ENCODE measurements at regions not wholly inside any gene's neighbourhood (a gene's known extent, or its start where the extent isn't known, plus 50 kb on each side); places are given as distances from the start of the nearest gene placed in this dataset.

GRCh38 chr9:107645464-107645833 lies 155.9 kb upstream of the KLF4 start:
- TF ChIP-seq CREB1 (CRISPR knock-in tag; IDR thresholded peaks at IDR 0.05; ENCODE audit: low read depth) (no peak), EZH2 (IDR thresholded peaks at IDR 0.05; ENCODE audit: low read depth, unreplicated experiment) (no peak), NANOG (IDR thresholded peaks at IDR 0.05; ENCODE audit: borderline replicate concordance) (no peak), JUNB (IDR thresholded peaks at IDR 0.05; ENCODE audit: unreplicated experiment) (no peak), ZNF462 (CRISPR knock-in tag; IDR thresholded peaks at IDR 0.05) (no peak), CTCF (conservative IDR thresholded peaks at IDR 0.05; ENCODE audit: low read depth in 2 of 2) (no peak), REST (IDR thresholded peaks at IDR 0.05; ENCODE audit: unreplicated experiment) (no peak), EZH2phosphoT487 (IDR thresholded peaks at IDR 0.05; ENCODE audit: unreplicated experiment) (no peak), ZNF331 (CRISPR knock-in tag; IDR thresholded peaks at IDR 0.05; ENCODE audit: low read depth) (no peak), ETS1 (IDR thresholded peaks at IDR 0.05) (no peak), POLR2AphosphoS5 (IDR thresholded peaks at IDR 0.05; ENCODE audit: low read depth) (no peak), ZNF114 (CRISPR knock-in tag; IDR thresholded peaks at IDR 0.05) (no peak), STAT1 (IDR thresholded peaks at IDR 0.05; ENCODE audit: unreplicated experiment) (no peak)
- H2AFZ ChIP-seq: no peak overlapping the region
- no peaks in the 10 kb centered on the region for H3K36me3 ChIP-seq (ENCODE audit: insufficient read depth)
- H3F3A ChIP-seq (replicated peaks; ENCODE audit: low read depth): no peaks in the 10 kb centered on the region
- H3K4me1 ChIP-seq (ENCODE audit: insufficient read depth): no peaks in the 10 kb centered on the region
- peaks cover 2% of the 10 kb centered on the region; the same call in 1 of the 2 replicates for H3K9me2 ChIP-seq (ENCODE audit: insufficient read depth)
- ATAC-seq: no peak
- no peaks in the 10 kb centered on the region for H4K20me1 ChIP-seq (replicated peaks; ENCODE audit: insufficient read depth)
- H3K27ac Mint-ChIP-seq: no peak overlapping the region
- no peaks in the 10 kb centered on the region for H3K27me3 ChIP-seq (ENCODE audit: insufficient read depth)
- H3K4me3 Mint-ChIP-seq: no peak overlapping the region
- no peaks in the 10 kb centered on the region for H3K79me2 ChIP-seq (replicated peaks; ENCODE audit: insufficient read depth)
- no peaks in the 10 kb centered on the region; the same call in 2 of the 3 replicates for H3K9me3 Mint-ChIP-seq
- no peak overlapping the region for H3K4me3 ChIP-seq
- H3K4me1 Mint-ChIP-seq: no peaks in the 10 kb centered on the region; the same call in 2 of the 3 replicates
- DNase-seq (ENCODE audit: low spot score): no peak
- H3K27ac ChIP-seq (ENCODE audit: low read depth): no peak overlapping the region
- no peak overlapping the region for H3K4me2 ChIP-seq
- peaks cover 3% of the 10 kb centered on the region for H3K27me3 Mint-ChIP-seq (ENCODE audit: insufficient read depth, low read depth, poor library complexity)
- no peaks in the 10 kb centered on the region for H3K36me3 Mint-ChIP-seq (ENCODE audit: low read depth)

Data from GM23338 (cell line).